ENCODE measurements at regions not wholly inside any gene's neighbourhood (a gene's known extent, or its start where the extent isn't known, plus 50 kb on each side); places are given as distances from the start of the nearest gene placed in this dataset.
"Not testable (repeated sequence)": the region's sequence is repeated elsewhere in the genome, so short reads cannot be mapped to it uniquely, and the experiment has no call there.

DNA sequence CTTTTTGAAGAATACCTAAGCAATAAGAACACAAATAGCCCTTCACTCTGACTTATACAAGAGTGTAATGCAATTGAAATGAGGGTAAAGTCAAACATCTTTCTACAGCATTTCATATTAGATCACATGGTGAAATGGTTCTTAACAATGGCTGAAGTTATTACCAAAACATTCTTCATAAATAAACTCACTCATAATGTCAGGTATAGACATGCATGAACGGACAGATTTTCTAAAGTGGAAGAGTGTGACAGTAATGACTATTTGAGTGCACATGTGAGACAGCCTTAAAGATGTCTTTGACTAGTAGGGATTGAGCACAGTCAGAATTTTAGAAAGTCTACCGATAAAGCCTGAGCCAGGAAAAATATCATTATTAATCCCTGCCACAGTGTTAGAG is 471.0 kb downstream of the ZPLD1 start:
- intact Hi-C loops (cut with micrococcal nuclease) = no loop called here

DNA sequence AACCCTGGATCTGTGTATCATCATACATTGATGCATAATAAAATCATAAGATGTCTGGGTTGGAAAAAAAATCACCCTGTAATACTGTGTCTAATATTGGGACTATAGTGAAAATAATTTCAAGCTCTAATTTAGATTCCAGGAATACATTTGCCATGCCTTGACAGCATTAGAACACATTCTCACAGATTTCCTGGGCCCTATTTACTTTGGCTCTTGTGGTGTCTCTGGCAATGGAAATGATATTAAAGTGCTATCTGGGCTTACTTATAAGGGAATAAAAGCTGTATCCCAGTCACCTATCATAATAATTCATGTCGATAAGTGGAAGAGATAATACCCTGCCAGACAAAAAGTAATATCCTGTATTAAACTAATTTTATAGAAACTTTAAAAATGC is 472.0 kb downstream of the ZPLD1 start:
- intact Hi-C loops (cut with micrococcal nuclease) = no loop called here

DNA sequence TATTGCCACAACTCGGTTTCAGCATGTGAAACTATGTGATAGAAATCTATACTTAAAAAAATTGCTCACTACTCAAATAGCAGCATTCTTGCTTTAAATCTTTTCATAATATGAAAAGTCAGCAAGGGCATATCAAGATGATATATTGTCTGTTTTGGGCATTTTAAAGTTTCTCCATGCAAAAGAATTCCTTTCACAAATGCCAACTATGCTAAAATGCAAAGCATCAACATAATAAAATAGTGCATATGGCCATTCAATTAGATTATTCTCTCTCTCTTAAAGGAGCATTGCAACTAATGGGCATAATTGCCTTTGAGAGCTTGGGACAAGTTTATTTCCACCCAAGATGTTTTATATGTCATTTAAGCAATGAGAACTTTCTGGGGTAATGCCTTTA is 475.1 kb downstream of the ZPLD1 start:
- intact Hi-C loops (cut with micrococcal nuclease) = no loop called here

DNA sequence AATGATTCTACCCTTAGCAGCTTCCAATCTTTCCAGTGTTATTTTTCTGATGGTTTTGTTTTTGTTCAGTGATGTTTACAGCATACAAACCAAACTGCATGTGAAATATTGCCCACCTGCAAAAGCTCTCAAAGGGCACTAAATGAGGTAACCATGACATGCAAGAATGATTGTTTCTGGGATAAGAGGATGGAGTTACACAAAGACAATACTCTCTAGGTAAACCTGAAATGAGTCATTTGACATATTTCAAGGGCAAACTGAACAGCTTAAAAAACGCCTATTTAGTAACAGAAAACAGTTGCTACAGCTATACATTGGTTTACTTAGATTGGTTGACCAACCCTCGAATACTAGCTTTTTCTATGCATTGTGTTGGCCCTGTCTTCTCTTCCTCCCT is 481.7 kb downstream of the ZPLD1 start:
- intact Hi-C loops (cut with micrococcal nuclease) = no loop called here

DNA sequence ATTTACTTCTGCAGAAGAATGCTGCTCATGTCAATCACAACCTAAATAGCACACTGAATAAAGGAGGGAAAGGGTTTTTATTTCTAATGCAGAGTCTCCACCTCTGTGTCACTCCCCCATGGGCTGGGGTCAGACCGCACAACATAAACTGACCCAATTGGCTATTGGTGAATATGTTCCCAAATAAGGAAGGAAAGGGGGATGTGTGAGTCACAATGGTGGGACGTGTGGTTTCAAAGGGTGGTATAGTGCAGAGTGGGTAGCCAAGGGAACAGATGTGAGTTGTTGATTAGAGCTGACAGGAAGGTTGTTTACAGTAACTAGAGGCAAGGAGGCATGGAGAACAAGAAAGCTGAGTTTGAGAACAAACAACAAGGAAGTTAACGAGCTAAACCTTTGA is 491.8 kb downstream of the ZPLD1 start:
- intact Hi-C loops (cut with micrococcal nuclease) = loop anchor here (10.0 kb wide), 1 partner anchor 1588 kb away; no protein-coding TSS in a partner anchor

DNA sequence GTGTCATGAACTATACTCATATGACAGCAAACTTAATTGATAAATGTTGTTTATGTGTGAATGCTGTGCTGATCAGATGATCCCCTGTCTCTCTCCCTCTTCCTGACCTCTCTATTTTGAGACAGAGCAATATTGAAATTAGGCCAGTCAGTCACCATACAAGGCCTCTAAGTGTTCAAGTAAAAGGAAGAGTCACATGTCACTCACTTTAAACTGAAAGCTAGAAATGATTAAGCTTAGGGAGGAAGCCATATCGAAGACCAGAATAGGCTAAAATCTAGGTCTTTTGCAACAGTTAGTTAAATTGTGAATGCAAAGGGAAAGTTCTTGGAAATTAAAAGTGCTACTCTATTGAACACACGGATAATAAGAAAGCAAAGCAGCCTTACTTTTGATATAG is 498.6 kb downstream of the ZPLD1 start:
- intact Hi-C loops (cut with micrococcal nuclease) = no loop called here

DNA sequence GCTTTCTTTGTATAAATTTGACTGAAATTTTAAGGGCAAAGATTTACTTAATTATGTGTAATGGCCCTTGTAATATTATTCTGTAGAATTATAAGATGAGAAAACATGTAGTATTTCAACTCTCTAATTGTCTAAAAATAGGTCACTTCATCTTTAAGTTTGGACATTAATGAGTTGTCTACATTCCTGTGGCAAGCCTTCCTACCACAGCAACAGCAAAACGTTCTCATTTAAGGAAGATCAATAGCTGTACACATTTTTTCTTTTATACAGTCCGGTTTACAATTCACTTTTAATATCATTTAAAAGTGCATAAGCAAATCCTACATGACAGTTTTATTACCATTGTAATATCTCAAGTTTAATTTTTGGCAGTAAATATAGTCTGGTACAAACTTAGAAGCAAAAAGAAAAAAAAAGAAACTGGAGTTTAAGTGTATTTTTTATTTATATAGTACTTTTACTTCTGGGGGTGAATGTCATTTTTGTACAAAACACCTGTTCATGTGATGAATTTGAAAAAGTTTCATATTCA is 501.8 kb downstream of the ZPLD1 start:
- intact Hi-C loops (cut with micrococcal nuclease) = no loop called here

DNA sequence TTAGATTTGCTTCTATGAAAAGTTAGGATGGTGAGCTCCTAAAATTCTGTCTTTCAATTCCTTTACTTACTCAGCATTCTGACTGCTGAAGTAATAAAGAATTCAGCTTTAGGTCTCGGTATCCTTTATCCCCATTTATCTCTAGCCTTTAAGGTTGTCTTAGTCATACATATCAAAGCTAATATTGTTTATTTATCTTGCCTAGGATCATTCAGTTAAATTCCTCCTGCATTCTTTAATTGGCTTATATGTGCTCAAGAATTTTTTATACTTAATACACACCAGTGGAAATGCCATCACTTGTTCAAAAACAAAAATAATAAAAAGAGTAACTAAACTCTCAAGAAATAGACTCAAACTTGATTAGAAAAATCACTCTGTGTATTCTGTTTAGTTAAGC is 507.0 kb downstream of the ZPLD1 start:
- intact Hi-C loops (cut with micrococcal nuclease) = no loop called here

DNA sequence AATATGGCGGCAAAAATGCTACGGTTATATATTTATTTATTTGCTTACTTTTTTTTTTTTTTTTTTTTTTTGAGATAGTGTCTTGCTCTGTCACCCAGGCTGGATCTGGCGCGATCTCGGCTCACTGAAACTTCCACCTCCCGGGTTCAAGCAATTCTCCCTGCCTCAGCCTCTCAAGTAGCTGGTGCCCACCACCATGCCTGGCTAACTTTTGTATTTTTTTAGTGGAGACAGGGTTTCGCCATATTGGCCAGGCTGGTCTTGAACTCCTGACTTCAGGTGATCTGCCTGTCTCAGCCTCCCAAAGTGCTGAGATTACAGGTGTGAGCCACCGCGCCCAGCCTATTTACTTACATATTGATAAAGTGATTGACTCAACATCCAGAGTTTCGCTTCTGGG is 511.6 kb downstream of the ZPLD1 start:
- intact Hi-C loops (cut with micrococcal nuclease) = not testable (repeated sequence)

DNA sequence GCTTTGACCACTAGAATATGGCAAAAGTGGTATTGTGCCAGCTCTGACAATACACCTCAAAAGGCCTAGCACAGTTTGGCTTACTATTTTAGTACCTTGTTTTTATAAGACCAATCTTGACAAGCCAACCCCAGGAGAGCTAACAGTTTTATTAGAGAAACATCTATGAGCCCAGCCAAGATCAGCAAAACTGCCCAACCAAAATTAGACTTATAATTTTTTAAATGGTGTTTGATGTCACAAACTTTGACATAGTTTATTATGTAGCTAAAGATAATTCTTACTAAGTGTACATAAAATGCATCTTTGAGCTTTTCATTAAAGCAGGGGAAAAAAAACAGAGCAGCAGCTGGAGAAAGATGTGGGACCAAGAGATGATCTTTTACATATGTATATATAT is 537.5 kb downstream of the ZPLD1 start:
- intact Hi-C loops (cut with micrococcal nuclease) = no loop called here

DNA sequence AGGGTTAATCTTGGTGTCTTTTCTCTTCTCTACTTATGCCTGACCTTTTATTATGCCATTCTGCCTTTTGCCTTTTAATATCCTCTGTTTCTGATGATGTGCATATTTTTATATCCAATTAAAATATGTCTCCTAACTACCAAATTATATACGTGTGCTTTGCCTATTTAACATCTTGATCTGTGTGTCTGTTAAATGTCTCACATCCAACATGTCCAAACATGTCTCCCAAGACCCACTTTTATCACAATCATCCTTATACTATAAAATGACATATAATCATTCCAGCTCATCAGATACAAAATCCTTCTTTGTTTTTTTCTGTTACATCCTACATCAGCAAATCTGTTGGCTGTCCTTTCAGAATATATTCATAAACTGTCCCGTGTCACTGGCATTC is 539.5 kb downstream of the ZPLD1 start:
- intact Hi-C loops (cut with micrococcal nuclease) = no loop called here

DNA sequence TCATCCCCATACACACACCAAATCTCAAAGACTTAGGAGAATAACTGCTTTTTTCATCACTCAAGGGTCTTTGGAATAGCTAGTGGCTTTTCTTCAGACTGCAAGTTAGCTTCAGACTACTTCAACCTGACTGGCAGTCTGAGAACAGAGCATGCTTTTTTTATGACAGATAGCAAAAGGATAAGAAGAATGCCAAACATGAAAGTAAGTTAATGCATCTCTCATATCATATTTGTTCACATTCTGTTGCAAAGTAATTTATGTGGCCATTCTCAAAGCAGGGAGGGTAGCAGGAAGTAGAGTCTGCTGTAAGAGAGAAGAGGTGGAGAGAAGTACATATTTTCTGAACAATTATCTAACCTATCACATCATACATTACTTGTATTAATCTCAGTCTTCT is 544.4 kb downstream of the ZPLD1 start:
- intact Hi-C loops (cut with micrococcal nuclease) = no loop called here

DNA sequence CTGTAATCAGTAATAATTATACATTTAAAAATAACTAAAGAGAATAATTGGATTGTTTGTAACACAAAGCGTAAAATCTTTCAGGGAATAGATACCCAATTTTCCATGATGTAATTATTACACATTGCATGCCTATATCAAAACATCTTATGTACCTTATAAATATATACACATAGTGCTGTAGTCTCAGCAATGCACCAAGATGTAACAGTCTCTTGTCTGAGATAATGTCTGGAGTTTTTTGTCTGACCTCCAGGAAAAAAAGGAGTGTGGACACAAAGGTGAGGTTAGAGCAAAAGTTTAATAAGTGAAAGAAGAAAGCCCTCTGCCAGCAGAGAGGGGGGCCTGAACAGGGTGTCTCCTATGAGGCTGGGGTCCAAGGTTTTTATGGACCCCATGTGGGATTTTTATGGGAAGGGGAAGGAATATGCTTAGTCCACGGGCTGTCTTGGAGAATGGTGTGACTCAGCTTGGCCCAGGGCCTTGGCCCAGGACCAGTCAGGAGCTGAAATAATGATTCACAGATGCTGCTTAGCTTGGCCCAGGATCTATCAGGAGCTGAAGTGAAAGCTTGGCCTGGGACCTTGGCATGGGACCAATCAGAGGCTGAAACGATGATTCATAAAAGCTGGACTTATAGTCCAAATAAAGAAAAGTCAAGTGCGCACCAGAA is 545.0 kb downstream of the ZPLD1 start:
- intact Hi-C loops (cut with micrococcal nuclease) = no loop called here

DNA sequence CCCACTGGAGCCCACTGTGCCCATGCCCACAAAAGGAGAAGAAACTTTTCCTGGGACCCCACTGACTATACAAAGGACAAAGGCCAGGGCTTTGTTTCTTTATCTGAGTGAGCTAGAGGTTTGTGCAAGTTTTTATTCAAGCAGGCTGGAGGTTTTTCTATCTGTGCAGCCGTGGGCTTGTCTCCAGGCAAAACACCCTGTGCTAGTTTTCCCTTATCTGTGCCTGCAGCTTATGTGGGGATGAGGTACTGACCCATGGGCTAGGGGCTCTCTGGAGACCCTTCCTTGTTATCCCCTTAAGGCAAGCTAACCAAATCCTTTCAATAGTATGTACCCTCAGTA is 545.5 kb downstream of the ZPLD1 start:
- intact Hi-C loops (cut with micrococcal nuclease) = no loop called here

DNA sequence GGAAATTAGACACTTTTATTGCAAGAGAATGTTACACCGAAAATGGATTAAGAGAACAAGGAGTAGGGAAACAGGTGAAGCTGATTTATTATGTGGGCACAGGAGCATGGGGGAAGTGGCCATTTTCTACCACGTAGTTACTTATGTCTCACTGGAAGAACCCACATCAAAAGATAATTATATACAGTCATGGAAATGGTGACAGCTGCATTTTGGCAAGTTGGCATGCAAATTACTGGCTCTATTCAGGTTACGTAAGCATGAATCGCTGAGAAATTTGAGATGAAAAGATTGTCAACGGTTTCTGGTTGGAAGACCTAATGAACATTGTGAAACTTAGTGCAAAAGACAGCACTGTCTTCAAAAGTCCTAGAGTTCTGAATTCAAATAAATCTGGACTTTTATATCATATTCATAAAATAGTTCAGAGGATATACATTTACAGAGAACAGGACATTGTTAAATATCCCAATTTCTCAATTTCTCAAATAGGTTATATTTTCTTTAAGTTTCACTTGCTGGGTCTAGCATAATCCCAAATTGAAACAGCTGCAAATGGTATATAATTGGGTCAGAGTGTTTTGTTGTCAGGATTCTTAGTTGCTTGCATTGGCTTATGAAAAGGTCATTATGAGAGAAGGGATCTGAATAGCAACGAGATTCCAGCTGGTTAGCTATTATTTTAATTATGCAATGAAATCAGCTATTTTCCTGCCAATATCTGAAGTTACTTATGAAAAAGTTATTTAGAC is 567.8 kb downstream of the ZPLD1 start:
- intact Hi-C loops (cut with micrococcal nuclease) = no loop called here

DNA sequence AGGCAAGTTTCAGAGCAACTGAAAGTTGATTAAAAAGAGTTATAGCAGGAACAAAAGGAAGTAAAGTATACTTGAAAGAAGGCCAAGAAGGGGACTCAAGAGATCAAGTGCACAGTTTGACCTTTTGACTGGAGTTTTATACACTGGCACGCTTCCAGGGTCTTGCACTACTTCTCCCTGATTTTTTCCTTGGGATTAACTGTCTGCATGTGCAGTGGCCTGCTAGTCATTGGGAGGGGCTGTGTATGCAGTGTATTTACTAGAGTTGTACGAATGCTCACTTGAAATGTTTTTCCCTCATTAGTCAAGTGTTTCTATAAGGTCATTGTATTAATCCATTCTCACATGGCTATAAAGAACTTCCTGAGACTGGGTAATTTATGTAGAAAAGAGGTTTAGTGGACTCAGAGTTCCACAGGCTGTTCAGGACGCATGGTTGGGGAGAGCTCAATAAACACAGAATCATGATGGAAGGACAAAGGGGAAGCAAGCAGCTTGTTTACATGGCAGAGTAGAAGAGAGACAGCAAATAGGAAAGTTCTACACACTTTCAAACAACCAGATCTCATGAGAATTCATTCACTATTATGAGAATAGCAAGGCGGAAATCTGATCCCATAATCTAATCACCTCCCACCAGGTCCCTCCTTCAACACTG is 571.8 kb downstream of the ZPLD1 start:
- intact Hi-C loops (cut with micrococcal nuclease) = no loop called here

DNA sequence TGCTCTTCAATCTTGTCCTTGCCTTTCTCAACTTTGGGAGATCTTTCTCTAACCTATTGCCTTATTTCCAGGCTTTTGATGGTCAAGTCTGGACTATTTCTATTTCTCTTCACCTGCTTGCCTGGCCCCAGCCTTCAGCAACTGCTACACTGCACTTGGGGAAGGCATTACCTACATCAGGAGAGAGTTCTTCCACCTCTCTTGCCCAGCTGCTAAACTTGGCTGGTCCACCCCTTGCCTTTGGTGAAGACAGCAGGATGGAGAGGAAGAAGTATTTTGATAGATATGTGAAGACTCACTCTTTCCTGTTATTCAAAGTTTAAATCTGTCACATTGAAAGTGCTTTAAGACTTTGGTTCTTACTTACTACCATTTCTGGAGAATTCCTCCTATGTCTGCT is 574.8 kb downstream of the ZPLD1 start:
- intact Hi-C loops (cut with micrococcal nuclease) = no loop called here

DNA sequence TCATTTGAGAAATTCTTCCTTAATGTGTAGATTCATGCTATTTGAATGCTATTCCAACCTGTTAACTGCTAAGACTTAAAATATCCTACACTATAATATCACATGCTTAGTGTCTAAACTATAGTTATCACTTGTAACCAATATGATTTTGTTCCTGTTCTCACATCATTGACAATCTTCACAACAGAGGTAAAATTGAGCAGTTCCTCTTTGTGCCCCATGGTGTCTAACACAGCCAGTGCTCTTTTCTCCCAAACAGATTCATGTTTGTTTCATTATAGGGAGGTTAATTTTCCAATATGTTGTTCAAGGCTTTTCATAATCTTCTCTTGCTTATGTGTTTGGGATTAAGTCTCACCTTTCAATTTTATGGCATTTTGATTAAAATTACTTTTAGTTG is 591.1 kb downstream of the ZPLD1 start:
- intact Hi-C loops (cut with micrococcal nuclease) = no loop called here

DNA sequence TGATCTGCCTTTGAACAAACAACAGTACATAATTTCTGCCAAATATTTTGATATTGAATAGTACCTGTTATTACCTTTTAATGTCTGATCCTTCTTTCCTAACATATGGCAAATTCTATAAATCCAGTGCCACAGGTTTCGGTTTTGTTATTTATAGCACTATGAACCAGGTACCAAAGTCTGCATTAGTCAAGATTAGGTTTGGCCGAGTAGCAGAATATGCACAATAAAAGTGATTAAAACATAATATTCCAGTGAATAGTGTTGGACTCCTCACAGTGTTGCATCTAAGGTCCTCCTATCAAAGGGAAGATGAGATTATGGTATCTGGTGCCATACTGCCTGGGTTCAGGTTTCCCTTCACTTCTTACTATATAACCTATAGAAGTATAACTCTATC is 599.0 kb downstream of the ZPLD1 start:
- intact Hi-C loops (cut with micrococcal nuclease) = no loop called here

DNA sequence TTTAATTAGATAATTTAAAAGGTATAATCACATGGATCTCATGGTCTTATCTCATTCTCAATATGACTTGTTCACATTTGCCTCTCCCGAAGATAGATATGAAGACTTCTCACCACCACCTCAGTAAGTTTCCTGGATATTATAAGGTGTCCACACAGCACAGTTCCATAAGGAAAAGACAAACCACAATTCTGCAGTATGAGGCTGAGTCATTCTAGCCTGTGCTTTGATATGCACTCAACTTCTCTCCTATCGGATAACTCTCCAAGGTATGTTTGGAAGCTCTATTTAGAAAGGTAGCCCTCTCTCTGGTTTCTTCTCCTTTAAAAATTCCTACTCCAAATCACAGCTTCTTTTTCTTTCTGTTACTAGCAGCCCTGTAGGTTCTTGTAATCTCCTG is 612.8 kb downstream of the ZPLD1 start:
- intact Hi-C loops (cut with micrococcal nuclease) = no loop called here

DNA sequence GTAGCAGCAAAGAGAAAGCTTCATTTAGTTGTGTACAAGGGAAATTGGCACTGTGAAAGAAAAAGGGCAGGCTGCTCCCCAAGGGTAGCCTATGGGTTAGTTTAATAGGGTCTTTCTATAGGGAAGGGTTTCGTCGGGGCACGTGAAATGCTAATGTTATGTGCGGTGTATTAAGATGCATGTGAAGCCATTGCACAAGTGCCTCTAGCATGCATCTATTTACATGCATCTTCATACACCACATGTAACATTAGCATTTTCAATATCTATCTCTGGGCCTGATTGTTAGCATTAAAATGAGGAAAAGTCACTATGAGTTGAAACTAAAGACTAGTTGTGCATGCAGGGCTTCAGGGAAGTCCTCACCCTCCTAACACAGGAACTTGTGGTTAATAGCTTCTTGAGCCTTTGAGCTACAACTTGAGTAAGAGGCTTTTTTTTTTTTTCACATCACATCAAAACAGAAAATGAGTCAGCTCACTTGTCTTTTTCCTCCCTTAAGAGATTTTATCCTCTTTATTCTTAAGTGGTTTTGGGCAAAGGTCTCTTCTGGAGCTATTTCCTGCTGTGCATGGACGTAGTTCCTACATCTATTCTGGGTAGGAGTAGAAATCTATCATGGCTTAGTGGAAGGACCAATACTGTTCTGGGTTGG is 613.4 kb downstream of the ZPLD1 start:
- intact Hi-C loops (cut with micrococcal nuclease) = no loop called here

DNA sequence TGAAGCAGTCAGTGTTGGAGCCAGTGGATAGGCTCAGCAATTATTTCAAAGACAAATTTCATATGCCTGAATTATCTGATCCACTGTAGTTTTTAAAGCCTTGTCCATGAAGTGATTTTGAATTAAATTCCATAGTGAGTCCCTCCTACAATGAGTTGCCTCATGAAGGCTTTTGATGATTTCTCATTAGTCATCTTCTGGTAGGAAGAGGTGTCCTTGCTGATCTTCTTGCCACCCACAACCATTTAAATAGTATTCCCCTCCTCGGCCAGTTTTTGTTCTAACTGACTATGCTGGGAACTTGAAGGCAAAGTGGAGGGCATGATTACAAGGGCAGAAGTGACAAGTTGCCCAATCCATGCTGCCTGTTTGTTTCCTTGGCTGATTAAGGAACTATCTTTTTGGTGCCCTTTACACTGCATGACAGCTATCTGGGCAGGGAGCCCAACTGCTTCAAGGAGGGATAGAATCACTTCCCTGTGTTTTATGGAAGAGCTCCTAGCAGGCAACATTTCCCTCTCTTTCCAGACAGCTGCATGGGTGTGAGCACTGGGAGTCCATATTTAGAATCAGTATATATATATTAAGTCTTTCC is 617.5 kb downstream of the ZPLD1 start:
- intact Hi-C loops (cut with micrococcal nuclease) = no loop called here

All from T-helper 2 cell treated with Interferon-gamma antibody and Interleukin-4, amounts not matched to agents 100 ng/mL and 5 ng/mL, for 36 hours (primary cell).